GM12892 (cell line): ENCODE measurements at regions not wholly inside any gene's neighbourhood (a gene's known extent, or its start where the extent isn't known, plus 50 kb on each side); places are given as distances from the start of the nearest gene placed in this dataset.

Source experiments
- DNase-seq: peaks from one replicate; pipeline ENCODE4 v3.0.0; 2011; ENCODE audit not compliant: insufficient read length
- FAIRE-seq: peaks from 2 replicates; lab custom pipeline; 2011; peaks lifted over from hg19 to GRCh38; lab: Jason Lieb, UNC
- POLR2A ChIP-seq: IDR thresholded peaks from 2 replicates; pipeline ENCODE4 v1.6.1; 2011; ENCODE audit warnings: low read depth, low read length, control low read depth
- POLR2AphosphoS5 ChIP-seq: IDR thresholded peaks from 2 replicates; pipeline ENCODE4 v1.6.1; 2011; ENCODE audit warnings: low read depth, low read length, control low read depth
- TAF1 ChIP-seq: IDR thresholded peaks from 2 replicates; pipeline ENCODE4 v1.6.1; 2011; ENCODE audit warnings: low read depth, mild to moderate bottlenecking, control low read depth, low read length, borderline replicate concordance

DNA sequence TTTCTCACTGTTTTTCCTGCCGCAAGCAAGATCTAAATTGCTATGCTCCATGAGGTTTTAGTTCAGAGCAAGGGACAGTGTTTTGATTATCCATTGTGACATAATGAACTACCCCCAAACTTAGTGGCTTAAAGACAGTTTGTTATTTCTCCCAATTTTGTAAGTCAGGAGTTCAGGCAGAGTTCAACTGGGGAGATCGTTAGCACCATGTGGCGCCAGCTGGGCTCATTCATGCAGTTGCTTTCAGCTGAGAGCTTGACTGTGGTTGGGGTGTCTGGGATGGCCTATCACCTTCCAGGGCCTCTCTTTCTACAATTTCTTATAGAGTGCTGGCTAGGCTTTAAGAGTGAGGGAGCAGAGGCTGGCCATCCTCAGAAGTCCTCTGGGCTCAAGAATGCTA, 382.9 kb upstream of the CELF4 start:
- TF ChIP-seq POLR2A (no peak), POLR2AphosphoS5 (no peak), TAF1 (no peak)
- FAIRE-seq = no peak
- no peak for DNase-seq

GRCh38 chr18:37946324-37946723, 380.7 kb upstream of the CELF4 start:
- no peak for FAIRE-seq
- TF ChIP-seq POLR2AphosphoS5 = no peak
- TF ChIP-seq POLR2A = no peak
- TF ChIP-seq TAF1 = no peak
- no peak for DNase-seq

GRCh38 chr18:37944700-37945270, 379.2 kb upstream of the CELF4 start:
- no peak for DNase-seq
- TF ChIP-seq POLR2A = no peak
- no peak for TF ChIP-seq POLR2AphosphoS5
- TF ChIP-seq TAF1 = no peak
- FAIRE-seq = no peak

- FAIRE-seq = no peak
- no peak for TF ChIP-seq POLR2A
- TF ChIP-seq TAF1 = no peak
- TF ChIP-seq POLR2AphosphoS5 = no peak
- no peak for DNase-seq
Observed at GRCh38 chr18:37937287-37937686, 371.7 kb upstream of the CELF4 start.

GRCh38 chr18:37935086-37935485, 369.5 kb upstream of the CELF4 start:
- no peak for FAIRE-seq
- TF ChIP-seq POLR2A = no peak
- no peak for TF ChIP-seq POLR2AphosphoS5
- no peak for TF ChIP-seq TAF1
- DNase-seq = no peak

GRCh38 chr18:37930640-37931039, 365.0 kb upstream of the CELF4 start:
- TF ChIP-seq TAF1 = no peak
- no peak for TF ChIP-seq POLR2A
- no peak for TF ChIP-seq POLR2AphosphoS5
- DNase-seq = no peak
- FAIRE-seq = no peak

GRCh38 chr18:37922162-37922561, 356.6 kb upstream of the CELF4 start:
- no peak for FAIRE-seq
- TF ChIP-seq POLR2A (no peak), TAF1 (no peak), POLR2AphosphoS5 (no peak)

DNA sequence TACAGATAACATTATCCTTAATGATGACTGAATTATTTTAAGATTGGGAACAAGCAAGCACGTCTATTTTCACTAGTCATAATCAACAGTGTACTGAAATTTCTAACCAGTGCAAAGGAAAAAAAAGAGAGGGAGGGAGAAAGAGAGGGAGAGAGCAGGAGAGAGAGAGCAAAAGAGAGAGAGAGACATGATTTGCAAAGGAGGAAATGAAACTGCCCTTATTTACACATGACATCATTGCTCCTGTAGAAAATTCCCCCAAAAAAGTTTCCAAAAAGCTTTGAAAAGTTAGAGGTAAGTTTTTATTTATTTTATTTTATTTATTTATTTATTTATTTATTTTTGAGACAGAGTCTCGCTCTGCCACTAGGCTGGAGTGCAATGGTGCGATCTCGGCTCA, 355.3 kb upstream of the CELF4 start:
- no peak for FAIRE-seq
- TF ChIP-seq POLR2A = no peak
- TF ChIP-seq POLR2AphosphoS5 = no peak
- TF ChIP-seq TAF1 = no peak

More at GRCh38 chr18:37922162-37922561, 356.6 kb upstream of the CELF4 start:
- DNase-seq = no peak

DNA sequence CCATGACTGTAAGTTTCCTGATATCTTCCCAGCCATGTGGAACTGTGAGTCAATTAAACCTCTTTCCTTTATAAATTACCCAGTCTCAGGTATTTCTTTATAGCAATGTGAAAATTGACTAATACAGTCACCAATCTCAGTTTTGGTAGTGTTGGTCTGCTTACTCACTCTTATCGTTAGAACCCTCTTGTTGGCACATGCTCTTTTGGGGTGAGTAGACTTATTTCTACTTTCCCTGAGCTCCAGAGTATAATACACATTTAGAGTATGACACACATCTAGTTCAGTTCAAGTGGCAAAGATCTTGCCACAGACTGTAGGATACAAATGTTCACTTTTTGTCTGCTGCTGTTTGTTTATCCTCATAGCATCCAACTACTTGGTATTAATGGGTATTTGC, 347.5 kb upstream of the CELF4 start:
- DNase-seq (no peak), FAIRE-seq (no peak)
- TF ChIP-seq POLR2AphosphoS5 (no peak), TAF1 (no peak), POLR2A (no peak)

More for the DNA sequence above, 355.3 kb upstream of the CELF4 start:
- no peak for DNase-seq

DNA sequence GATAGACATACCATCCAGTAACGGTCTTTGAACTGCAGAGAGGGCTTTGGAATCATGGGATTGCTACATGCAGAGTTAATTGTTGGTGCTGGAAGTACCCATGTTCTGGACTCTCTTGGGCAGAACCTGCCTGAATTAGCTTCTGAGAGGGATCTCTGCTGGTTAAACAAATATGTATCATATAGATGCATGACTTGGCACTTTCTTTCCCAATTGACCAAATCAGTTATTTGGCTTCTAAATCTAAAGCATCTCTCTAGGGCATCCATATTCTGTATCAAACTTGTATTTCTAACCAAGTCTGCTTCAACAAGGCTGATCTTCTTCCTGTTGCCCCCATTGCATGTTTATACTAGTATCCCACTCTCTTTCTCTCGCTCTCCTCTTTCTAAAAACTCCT, 336.7 kb upstream of the CELF4 start:
- DNase-seq (no peak), FAIRE-seq (no peak)
- no peak for TF ChIP-seq POLR2A
- TF ChIP-seq POLR2AphosphoS5 = no peak
- TF ChIP-seq TAF1 = no peak

- FAIRE-seq = no peak
- no peak for DNase-seq
- TF ChIP-seq TAF1 (no peak), POLR2AphosphoS5 (no peak), POLR2A (no peak)
Observed at GRCh38 chr18:37900326-37900725, 334.7 kb upstream of the CELF4 start.

DNA sequence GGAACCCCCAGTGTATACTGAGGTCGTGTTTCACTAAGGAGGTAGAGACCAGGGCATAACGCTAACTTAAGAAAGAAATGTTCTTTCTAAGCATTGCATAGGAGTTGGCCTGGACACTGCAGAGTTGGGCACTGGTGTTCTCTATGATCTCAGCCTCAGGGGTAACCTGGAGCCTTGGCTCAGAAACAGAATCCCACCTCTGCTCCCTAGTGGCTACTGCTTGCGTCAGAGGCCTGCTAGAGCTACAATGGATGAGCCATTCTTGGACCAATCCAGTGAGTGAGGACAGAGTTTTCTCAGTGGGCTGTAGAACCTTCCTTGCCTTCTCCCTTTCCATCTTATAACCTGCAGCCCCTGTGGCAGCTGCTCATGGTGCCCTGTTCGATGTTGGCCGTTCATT, 324.4 kb upstream of the CELF4 start:
- TF ChIP-seq TAF1 = no peak
- no peak for TF ChIP-seq POLR2AphosphoS5
- no peak for TF ChIP-seq POLR2A
- no peak for DNase-seq
- FAIRE-seq = no peak
